ENCODE measurements at regions not wholly inside any gene's neighbourhood (a gene's known extent, or its start where the extent isn't known, plus 50 kb on each side); places are given as distances from the start of the nearest gene placed in this dataset.

DNA sequence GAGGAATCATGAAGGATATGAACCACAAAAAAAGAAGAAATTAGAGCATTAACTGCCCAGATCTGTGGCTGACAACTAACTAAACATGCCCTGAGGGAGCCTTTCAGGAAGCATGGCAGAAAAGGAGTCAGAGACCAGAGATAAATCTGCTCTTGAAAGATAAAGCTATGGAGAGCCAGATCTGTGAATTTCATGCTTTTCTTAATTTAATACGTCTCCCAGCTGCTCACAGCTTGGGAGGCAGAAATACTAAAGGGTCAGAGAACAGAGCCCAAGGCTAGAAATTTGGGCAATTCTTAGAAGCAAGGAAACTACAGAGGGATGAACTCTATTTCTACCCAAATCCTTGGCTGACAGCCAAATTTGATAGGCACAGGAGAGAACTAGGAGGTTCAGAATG lies 223.0 kb upstream of the DPP10 start:
- TF ChIP-seq, protein P1, sequence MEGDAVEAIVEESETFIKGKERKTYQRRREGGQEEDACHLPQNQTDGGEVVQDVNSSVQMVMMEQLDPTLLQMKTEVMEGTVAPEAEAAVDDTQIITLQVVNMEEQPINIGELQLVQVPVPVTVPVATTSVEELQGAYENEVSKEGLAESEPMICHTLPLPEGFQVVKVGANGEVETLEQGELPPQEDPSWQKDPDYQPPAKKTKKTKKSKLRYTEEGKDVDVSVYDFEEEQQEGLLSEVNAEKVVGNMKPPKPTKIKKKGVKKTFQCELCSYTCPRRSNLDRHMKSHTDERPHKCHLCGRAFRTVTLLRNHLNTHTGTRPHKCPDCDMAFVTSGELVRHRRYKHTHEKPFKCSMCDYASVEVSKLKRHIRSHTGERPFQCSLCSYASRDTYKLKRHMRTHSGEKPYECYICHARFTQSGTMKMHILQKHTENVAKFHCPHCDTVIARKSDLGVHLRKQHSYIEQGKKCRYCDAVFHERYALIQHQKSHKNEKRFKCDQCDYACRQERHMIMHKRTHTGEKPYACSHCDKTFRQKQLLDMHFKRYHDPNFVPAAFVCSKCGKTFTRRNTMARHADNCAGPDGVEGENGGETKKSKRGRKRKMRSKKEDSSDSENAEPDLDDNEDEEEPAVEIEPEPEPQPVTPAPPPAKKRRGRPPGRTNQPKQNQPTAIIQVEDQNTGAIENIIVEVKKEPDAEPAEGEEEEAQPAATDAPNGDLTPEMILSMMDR (IDR thresholded peaks at IDR 0.05), result no peak
- no peak for TF ChIP-seq POLR2A (IDR thresholded peaks at IDR 0.05)

All from lower leg skin (tissue), 3 donors.